ENCODE measurements at regions not wholly inside any gene's neighbourhood (a gene's known extent, or its start where the extent isn't known, plus 50 kb on each side); places are given as distances from the start of the nearest gene placed in this dataset.
A peak's percentile ranks its signal among the peaks of the same experiment; 100 is the strongest.
"Not testable (repeated sequence)": the region's sequence is repeated elsewhere in the genome, so short reads cannot be mapped to it uniquely, and the experiment has no call there.

GRCh38 chr7:11985376-11985775, 153.4 kb upstream of the THSD7A start:
- DNase-seq (ENCODE audit: low read depth): no peak
- in situ Hi-C loops (cut with HindIII; ENCODE audit: low pct_unique_long_range_greater_than_20kb, low sequenced_read_pairs): no loop called here

DNA sequence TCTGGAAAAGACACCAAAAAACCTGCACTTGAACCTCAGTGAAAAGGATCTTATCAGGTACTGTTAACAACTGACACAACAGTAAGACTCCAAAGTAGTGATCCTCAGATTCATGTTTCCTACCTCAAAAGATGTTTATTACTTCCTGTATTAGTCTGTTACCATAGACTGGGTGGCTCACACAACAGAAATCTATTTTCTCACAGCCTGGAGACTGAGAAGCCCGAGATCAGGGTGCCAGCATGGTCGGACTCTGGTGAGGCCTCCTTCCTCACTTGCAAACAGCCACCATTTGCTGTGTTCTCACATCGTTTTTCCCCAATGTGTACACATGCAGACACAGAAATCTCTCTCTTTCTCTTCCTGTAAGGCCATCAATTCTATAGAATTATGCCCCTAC, 154.0 kb upstream of the THSD7A start:
- in situ Hi-C loops (cut with HindIII; ENCODE audit: low pct_unique_long_range_greater_than_20kb, low sequenced_read_pairs): no loop called here

GRCh38 chr7:11988186-11988585, 156.2 kb upstream of the THSD7A start:
- no peak for DNase-seq (ENCODE audit: low read depth)
- in situ Hi-C loops (cut with HindIII; ENCODE audit: low pct_unique_long_range_greater_than_20kb, low sequenced_read_pairs): no loop called here

More for the DNA sequence above, 154.0 kb upstream of the THSD7A start:
- no peak for DNase-seq (ENCODE audit: low read depth)

- in situ Hi-C loops (cut with HindIII; ENCODE audit: low pct_unique_long_range_greater_than_20kb, low sequenced_read_pairs): no loop called here
- no peak for DNase-seq (ENCODE audit: low read depth)
Measured at GRCh38 chr7:12002428-12002827, 170.4 kb upstream of the THSD7A start.

- in situ Hi-C loops (cut with HindIII; ENCODE audit: low pct_unique_long_range_greater_than_20kb, low sequenced_read_pairs): no loop called here
- no peak for DNase-seq (ENCODE audit: low read depth)
Measured at GRCh38 chr7:12004581-12004980, 172.6 kb upstream of the THSD7A start.

DNA sequence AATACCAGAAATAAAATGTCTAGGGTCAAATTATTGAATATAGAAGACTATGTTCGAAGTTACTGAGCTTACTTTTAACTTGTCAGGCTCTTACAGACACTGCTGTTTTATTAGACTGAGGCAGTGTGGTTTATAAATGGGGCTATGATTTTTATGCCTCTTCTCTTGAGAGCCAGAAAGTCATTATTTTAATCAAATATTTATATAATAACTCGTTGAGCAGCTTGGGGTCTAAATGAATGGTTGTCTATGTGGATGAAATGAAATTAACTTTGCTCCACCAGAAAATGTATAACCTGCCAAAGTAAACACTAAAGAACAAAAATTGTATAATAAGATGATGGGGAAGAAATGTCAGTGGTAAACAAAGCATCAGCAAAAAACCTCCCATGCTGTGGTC, 175.6 kb upstream of the THSD7A start:
- in situ Hi-C loops (cut with HindIII; ENCODE audit: low pct_unique_long_range_greater_than_20kb, low sequenced_read_pairs): no loop called here
- DNase-seq (ENCODE audit: low read depth): no peak

GRCh38 chr7:12013983-12014382, 182.0 kb upstream of the THSD7A start:
- in situ Hi-C loops (cut with HindIII; ENCODE audit: low pct_unique_long_range_greater_than_20kb, low sequenced_read_pairs): no loop called here

DNA sequence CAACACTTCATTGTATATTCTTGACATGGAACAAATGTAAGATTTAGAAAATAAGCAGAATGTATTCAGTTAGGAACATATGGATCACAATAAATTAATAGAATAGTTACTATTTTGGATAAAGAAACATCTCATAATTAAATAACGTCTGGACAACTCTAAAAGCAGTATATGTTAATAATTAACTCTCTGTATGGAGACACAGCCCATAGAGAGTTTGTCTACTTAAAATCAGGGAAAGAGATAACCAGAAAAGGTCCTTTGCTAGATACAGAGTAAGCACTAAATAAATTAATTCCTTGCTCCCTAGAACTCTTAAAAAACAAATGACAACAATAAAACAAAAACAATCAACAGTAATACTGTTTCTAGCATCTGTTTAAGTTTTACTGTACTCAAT, 184.4 kb upstream of the THSD7A start:
- no peak for DNase-seq (ENCODE audit: low read depth)
- in situ Hi-C loops (cut with HindIII; ENCODE audit: low pct_unique_long_range_greater_than_20kb, low sequenced_read_pairs): no loop called here

More at GRCh38 chr7:12013983-12014382, 182.0 kb upstream of the THSD7A start:
- DNase-seq (ENCODE audit: low read depth): no peak

DNA sequence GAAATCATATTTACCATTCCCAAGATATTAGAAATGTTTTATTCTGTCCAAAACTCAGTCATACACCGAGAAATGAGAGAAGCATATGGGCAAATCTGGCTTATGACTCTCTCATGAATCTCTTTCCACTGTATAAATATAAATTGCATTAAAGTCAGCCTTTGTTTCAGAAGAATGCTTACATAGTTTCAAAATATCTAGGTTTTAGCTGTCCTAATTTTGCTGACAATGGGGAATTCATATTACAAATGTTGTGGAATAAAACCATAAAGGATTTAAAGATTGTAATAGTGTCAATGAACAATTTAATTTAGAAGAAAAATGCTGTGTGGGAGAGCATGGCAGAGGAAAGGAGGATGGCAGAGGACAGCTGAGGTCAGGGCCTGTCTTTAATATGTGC, 185.0 kb upstream of the THSD7A start:
- DNase-seq (ENCODE audit: low read depth): no peak
- in situ Hi-C loops (cut with HindIII; ENCODE audit: low pct_unique_long_range_greater_than_20kb, low sequenced_read_pairs): no loop called here

- DNase-seq (ENCODE audit: low read depth); in situ Hi-C loops (cut with HindIII; ENCODE audit: low pct_unique_long_range_greater_than_20kb, low sequenced_read_pairs): not testable (repeated sequence)
Measured at GRCh38 chr7:12022011-12022410, 189.1 kb upstream of the TMEM106B start.

- in situ Hi-C loops (cut with HindIII; ENCODE audit: low pct_unique_long_range_greater_than_20kb, low sequenced_read_pairs): no loop called here
- DNase-seq (ENCODE audit: low read depth): no peak
Measured at GRCh38 chr7:12025246-12025645, 185.8 kb upstream of the TMEM106B start.

DNA sequence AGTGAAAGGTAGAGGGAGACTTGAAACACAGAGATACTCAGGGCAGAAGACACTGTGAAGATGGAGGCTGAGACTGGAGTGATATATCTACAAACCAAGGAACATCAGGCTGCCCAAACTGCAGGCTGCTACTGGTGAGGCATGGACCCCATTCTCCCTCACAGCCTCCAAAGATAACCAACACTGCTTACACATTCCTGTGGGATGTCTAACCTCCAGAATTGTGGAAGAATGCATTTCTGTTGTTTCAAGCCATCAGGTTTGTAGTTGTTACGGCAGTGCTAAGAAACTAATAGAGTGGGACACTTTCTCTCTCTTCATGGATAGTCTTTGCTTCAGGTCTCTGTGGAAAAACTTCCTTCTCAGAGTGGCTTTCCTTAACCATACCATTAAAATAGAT, 182.6 kb upstream of the TMEM106B start:
- DNase-seq (ENCODE audit: low read depth): no peak
- in situ Hi-C loops (cut with HindIII; ENCODE audit: low pct_unique_long_range_greater_than_20kb, low sequenced_read_pairs): no loop called here

- in situ Hi-C loops (cut with HindIII; ENCODE audit: low pct_unique_long_range_greater_than_20kb, low sequenced_read_pairs): no loop called here
- DNase-seq (ENCODE audit: low read depth): no peak
Measured at GRCh38 chr7:12030116-12030515, 181.0 kb upstream of the TMEM106B start.

DNA sequence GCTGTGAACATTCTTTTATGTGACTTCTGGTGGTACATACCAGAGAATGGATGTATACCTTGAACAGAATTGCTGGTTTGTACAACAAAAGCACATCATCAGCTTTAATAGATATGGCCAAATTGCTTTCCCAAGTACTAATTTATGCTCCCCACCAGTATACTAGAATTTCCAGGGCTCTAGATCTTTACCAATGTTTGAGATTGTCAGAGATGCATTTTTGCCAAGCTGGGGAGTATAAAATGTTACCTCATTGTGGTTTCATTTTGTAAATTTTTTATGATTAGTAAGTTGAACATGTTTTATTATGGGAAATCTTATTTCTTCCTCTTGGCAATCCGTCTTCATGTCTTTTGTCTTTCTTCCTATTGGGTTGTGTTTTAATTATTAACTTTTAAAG, 179.9 kb upstream of the TMEM106B start:
- in situ Hi-C loops (cut with HindIII; ENCODE audit: low pct_unique_long_range_greater_than_20kb, low sequenced_read_pairs): no loop called here

GRCh38 chr7:12031638-12032037, 179.5 kb upstream of the TMEM106B start:
- peak; percentile 32 for DNase-seq (ENCODE audit: low read depth)
- in situ Hi-C loops (cut with HindIII; ENCODE audit: low pct_unique_long_range_greater_than_20kb, low sequenced_read_pairs): no loop called here

More for the DNA sequence above, 179.9 kb upstream of the TMEM106B start:
- no peak for DNase-seq (ENCODE audit: low read depth)

GRCh38 chr7:12032146-12032545, 178.9 kb upstream of the TMEM106B start:
- in situ Hi-C loops (cut with HindIII; ENCODE audit: low pct_unique_long_range_greater_than_20kb, low sequenced_read_pairs): no loop called here
- DNase-seq (ENCODE audit: low read depth): no peak

DNA sequence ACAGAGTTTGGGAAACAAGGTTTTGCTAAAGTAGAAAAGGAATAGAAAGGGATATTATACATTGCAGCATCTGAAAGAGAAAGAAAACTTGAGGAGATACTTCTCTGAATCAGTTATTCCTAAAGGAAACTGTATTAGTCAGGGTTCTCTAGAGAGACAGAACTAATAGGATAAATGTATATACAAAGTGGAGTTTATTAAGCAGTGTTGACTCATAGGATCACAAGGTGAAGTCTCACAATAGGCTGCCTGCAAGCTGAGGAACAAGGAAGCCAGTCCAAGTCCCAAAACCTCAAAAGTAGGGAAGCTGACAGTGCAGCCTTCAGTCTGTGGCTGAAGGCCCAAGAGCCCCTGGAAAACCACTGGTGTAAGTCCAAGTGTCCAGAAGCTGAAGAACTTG, 167.6 kb upstream of the TMEM106B start:
- in situ Hi-C loops (cut with HindIII; ENCODE audit: low pct_unique_long_range_greater_than_20kb, low sequenced_read_pairs): not testable (repeated sequence)

DNA sequence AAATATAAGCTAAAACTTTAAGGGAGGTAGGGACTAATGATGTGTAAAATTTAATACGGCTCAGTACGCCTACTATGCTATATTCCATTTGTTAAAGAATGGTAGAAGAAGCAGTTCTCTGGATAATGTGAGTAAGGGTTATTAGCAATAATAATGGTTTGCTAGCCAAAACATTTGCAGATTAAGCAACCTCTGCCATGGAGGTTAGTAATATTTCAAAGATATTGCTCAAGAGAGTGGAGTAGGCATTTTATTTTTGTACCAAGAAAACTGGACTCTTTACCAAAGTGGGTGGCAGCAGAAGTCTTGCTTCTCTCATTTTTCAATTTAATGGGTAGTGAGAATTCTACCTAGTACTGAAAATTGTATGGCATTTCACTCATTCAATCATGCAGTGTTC, 158.9 kb upstream of the TMEM106B start:
- in situ Hi-C loops (cut with HindIII; ENCODE audit: low pct_unique_long_range_greater_than_20kb, low sequenced_read_pairs): no loop called here

More for the DNA sequence above, 167.6 kb upstream of the TMEM106B start:
- not testable (repeated sequence) for DNase-seq (ENCODE audit: low read depth)

DNA sequence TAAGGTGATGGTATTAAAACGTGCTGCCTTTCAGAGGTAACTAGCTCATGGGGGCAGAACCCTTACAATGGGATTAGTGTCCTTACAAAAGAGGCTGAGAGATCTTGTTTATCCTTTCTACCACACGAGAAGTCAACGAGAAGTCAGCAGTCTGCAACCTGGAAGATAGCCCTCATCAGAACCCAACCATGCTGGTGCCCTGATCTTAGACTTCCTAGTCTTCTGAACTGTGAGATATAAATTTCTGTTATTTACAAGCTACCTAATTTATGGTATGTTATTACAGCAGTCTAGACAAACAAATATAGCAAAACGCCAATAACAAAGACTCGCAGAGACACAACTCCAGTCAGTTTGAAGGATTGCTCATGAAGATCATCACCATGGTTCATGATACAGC, 157.5 kb upstream of the TMEM106B start:
- in situ Hi-C loops (cut with HindIII; ENCODE audit: low pct_unique_long_range_greater_than_20kb, low sequenced_read_pairs): no loop called here
- DNase-seq (ENCODE audit: low read depth): no peak

More for the DNA sequence above, 158.9 kb upstream of the TMEM106B start:
- no peak for DNase-seq (ENCODE audit: low read depth)

DNA sequence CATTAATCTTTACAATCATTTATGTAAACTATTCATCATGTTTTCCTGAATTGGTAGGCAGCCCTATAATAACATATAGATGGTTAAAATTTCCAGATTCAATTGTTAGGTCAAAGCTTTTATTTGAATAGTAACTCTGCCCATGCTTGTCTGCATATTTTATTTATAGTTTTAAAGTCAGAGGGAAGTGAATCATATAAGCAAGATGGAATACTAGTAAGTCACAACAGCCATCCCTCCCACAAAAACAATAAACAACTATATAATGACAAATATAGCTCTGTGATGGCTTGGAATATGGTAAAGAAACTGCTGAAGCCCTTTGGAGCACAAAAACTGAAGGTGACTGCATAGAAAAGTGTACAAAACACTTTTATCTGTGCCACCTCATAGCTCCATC, 156.3 kb upstream of the TMEM106B start:
- no peak for DNase-seq (ENCODE audit: low read depth)
- in situ Hi-C loops (cut with HindIII; ENCODE audit: low pct_unique_long_range_greater_than_20kb, low sequenced_read_pairs): no loop called here

DNA sequence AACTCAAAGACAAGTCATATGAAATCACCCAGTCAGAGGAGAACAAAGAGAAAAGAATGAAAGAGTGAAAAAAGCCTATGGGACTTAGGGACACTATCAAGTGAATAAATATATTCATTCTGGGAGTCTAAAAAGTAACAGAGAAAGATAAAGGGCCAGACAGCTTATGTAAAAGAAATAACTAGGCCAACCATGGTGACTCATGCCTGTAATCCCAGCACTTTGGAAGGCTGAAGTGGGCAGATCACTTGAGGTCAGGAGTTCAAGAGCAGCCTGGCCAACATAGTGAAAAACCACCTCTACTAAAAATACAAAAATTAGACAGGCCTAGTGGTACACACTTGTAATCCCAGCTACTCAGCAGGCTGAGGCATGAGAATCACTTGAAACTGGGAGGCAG, 154.7 kb upstream of the TMEM106B start:
- DNase-seq (ENCODE audit: low read depth): no peak
- in situ Hi-C loops (cut with HindIII; ENCODE audit: low pct_unique_long_range_greater_than_20kb, low sequenced_read_pairs): no loop called here

Data from Caki2 (cell line).